ENCODE measurements at regions not wholly inside any gene's neighbourhood (a gene's known extent, or its start where the extent isn't known, plus 50 kb on each side); places are given as distances from the start of the nearest gene placed in this dataset.

DNA sequence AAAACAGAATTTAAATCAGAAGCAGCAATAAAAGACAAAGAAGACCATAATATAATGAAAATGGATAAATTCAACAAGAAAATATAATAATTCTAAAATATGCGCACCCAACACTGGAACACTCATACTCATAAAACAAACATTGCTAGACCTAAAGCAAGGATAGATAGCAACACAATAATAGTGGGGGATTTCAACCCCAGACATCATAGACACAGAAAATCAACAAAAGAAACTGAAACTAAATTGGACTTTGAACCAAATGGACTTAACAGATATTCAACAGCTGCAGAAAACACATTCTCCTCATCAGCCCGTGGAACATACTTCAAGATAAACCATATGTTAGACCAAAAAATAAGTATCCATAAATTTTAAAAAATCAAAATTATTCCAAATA is 1552.6 kb downstream of the C4orf33 start:
- Mint-ChIP-seq H3K4me3 (ENCODE audit: unreplicated experiment) (no peak overlapping the region), H3K4me1 (ENCODE audit: low read depth, unreplicated experiment) (no peaks in the 10 kb centered on the region), H3K27ac (ENCODE audit: unreplicated experiment) (no peak overlapping the region), H3K27me3 (ENCODE audit: unreplicated experiment) (no peaks in the 10 kb centered on the region), H3K9me3 (ENCODE audit: unreplicated experiment) (no peaks in the 10 kb centered on the region), H3K36me3 (ENCODE audit: unreplicated experiment) (no peaks in the 10 kb centered on the region)
- no peak for DNase-seq
- TF ChIP-seq CTCF (IDR thresholded peaks at IDR 0.05; ENCODE audit: partially characterized antibody, unreplicated experiment) = no peak

DNA sequence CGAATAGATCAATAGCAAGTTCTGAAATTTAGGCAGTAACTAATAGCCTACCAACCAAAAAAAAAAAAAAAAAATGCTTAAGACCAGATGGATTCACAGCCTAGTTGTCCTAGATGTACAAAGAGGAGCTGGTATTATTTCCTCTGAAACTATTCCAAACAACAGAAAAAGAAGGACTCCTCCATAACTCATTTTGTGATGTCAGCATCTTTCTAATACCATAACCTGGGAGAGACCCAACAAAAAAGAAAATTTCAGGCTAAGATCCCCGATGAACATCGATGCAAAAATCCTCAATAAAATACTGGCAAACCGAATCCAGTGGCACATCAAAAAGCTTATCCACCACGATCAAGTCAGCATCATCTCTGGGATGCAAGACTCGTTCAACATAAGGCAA is 1557.9 kb downstream of the C4orf33 start:
- peaks cover 7% of the 10 kb centered on the region for H3K9me3 Mint-ChIP-seq (ENCODE audit: unreplicated experiment)
- no peak overlapping the region for H3K27ac Mint-ChIP-seq (ENCODE audit: unreplicated experiment)
- H3K4me3 Mint-ChIP-seq (ENCODE audit: unreplicated experiment) = no peak overlapping the region
- no peaks in the 10 kb centered on the region for H3K36me3 Mint-ChIP-seq (ENCODE audit: unreplicated experiment)
- H3K27me3 Mint-ChIP-seq (ENCODE audit: unreplicated experiment) = no peaks in the 10 kb centered on the region
- no peaks in the 10 kb centered on the region for H3K4me1 Mint-ChIP-seq (ENCODE audit: low read depth, unreplicated experiment)
- no peak for TF ChIP-seq CTCF (IDR thresholded peaks at IDR 0.05; ENCODE audit: partially characterized antibody, unreplicated experiment)
- DNase-seq = no peak

GRCh38 chr4:130659320-130659719 is 1563.4 kb downstream of the C4orf33 start:
- Mint-ChIP-seq H3K27ac (ENCODE audit: unreplicated experiment) (no peak overlapping the region), H3K4me3 (ENCODE audit: unreplicated experiment) (no peak overlapping the region), H3K36me3 (ENCODE audit: unreplicated experiment) (no peaks in the 10 kb centered on the region), H3K4me1 (ENCODE audit: low read depth, unreplicated experiment) (peaks cover 6% of the 10 kb centered on the region), H3K27me3 (ENCODE audit: unreplicated experiment) (no peaks in the 10 kb centered on the region), H3K9me3 (ENCODE audit: unreplicated experiment) (peaks cover 12% of the 10 kb centered on the region)
- no peak for TF ChIP-seq CTCF (IDR thresholded peaks at IDR 0.05; ENCODE audit: partially characterized antibody, unreplicated experiment)
- DNase-seq = no peak

DNA sequence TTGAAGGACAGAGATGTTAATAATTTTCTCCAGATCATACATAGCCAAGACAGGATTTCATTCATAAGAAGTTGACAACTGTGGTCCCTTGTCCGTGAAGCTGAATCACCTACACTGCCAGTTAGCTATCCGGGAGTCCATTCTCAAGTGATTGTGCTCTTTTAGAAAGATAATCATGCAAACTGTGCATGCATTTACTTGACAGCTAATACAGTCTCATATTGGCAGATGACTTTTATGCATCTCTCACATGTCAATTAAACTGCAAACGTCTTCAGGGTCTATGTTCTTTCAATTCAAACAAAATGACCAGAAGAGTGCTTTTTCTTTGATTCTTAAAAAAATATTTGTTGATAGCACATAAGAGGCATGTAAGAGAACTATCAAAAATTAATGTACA is 1572.9 kb downstream of the C4orf33 start:
- no peak for DNase-seq
- Mint-ChIP-seq H3K4me3 (ENCODE audit: unreplicated experiment) (no peak overlapping the region), H3K9me3 (ENCODE audit: unreplicated experiment) (no peaks in the 10 kb centered on the region), H3K4me1 (ENCODE audit: low read depth, unreplicated experiment) (peaks cover 10% of the 10 kb centered on the region), H3K27ac (ENCODE audit: unreplicated experiment) (no peak overlapping the region), H3K27me3 (ENCODE audit: unreplicated experiment) (peaks cover 2% of the 10 kb centered on the region), H3K36me3 (ENCODE audit: unreplicated experiment) (no peaks in the 10 kb centered on the region)
- no peak for TF ChIP-seq CTCF (IDR thresholded peaks at IDR 0.05; ENCODE audit: partially characterized antibody, unreplicated experiment)

GRCh38 chr4:130675266-130675665 is 1579.3 kb downstream of the C4orf33 start:
- no peak overlapping the region for H3K27ac Mint-ChIP-seq (ENCODE audit: unreplicated experiment)

More at GRCh38 chr4:130675266-130675665, 1579.3 kb downstream of the C4orf33 start:
- Mint-ChIP-seq H3K9me3 (ENCODE audit: unreplicated experiment) (no peaks in the 10 kb centered on the region), H3K27me3 (ENCODE audit: unreplicated experiment) (peaks cover 2% of the 10 kb centered on the region), H3K4me1 (ENCODE audit: low read depth, unreplicated experiment) (peaks cover 10% of the 10 kb centered on the region), H3K4me3 (ENCODE audit: unreplicated experiment) (no peak overlapping the region), H3K36me3 (ENCODE audit: unreplicated experiment) (no peaks in the 10 kb centered on the region)
- TF ChIP-seq CTCF (IDR thresholded peaks at IDR 0.05; ENCODE audit: partially characterized antibody, unreplicated experiment) = no peak
- DNase-seq = no peak

Measured in glutamatergic neuron (in vitro differentiated cells).